Vagina (tissue), 2 donors: ENCODE measurements at regions not wholly inside any gene's neighbourhood (a gene's known extent, or its start where the extent isn't known, plus 50 kb on each side); places are given as distances from the start of the nearest gene placed in this dataset.

ENCODE experiments used
- CTCF ChIP-seq, 3 experiments: fragments of 450-650 bp in 2 of 3; fragments of 200-600 bp in 1 of 3; sonication (generic) in 1 of 3; IDR thresholded peaks; one replicate each; pipeline ENCODE4 v1.5.1; 2017 to 2019; ENCODE audit warnings: antibody characterized with exemption in 3 of 3, mild to moderate bottlenecking in 2 of 3, moderate library complexity in 2 of 3
- POLR2A ChIP-seq, 2 donors: fragments of 450-650 bp; IDR thresholded peaks; one replicate each; pipeline ENCODE4 v1.6.1; 2017; ENCODE audit warnings: antibody characterized with exemption in 2 of 2, mild to moderate bottlenecking in 2 of 2, moderate library complexity in 2 of 2

GRCh38 chr2:188767176-188767575 lies 207.0 kb upstream of the COL3A1 start:
- TF ChIP-seq CTCF (IDR thresholded peaks at IDR 0.05), result no peak
- no peak for TF ChIP-seq POLR2A (IDR thresholded peaks at IDR 0.05)
